WTC11 (cell line): ENCODE measurements at regions not wholly inside any gene's neighbourhood (a gene's known extent, or its start where the extent isn't known, plus 50 kb on each side); places are given as distances from the start of the nearest gene placed in this dataset.

Experiments used
- NFYB ChIP-seq: sonication (generic); formaldehyde crosslinking; conservative IDR thresholded peaks from 2 replicates; pipeline ENCODE4 v1.8.0; 2022; ENCODE audit warnings: low read depth, missing genetic modification reagents

DNA sequence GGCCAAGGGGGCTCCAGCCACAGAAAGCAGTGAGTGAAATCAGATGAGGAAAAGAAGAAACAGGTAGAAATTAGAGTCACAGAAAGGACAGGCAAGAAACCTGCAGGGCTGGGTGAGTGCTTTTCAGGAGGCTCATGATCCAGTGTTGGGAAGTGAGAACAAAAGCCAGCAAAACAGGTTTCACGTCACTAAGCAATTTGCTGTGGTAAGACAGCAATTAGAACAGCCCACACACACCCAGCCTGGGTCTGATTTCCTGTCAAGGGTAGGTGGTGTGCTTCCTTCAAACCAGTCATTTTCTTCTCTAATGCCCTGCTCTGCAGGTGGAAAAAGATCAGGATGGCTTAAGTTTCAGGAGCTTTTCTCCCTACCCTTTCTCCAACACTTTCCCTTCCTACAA is 52.9 kb upstream of the XDH start (continued):
- TF ChIP-seq NFYB (CRISPR knock-in tag) = no peak
- TF ChIP-seq, all 79 proteins: peak for 0
